HepG2 (cell line): ENCODE measurements at regions not wholly inside any gene's neighbourhood (a gene's known extent, or its start where the extent isn't known, plus 50 kb on each side); places are given as distances from the start of the nearest gene placed in this dataset.

Source experiments
- ATAC-seq: fragments of 200-7000 bp; cut with Tn5 transposase; 3 replicates; pipeline ENCODE4 v1.9.1; 2020; ENCODE audit warnings: mild to moderate bottlenecking, moderate library complexity
- BruUV-seq: library from RNA; stranded (reverse); fragments of 400-500 nt; replicated peaks from 2 replicates; lab custom pipeline; 2021; lab: Mats Ljungman, UMichigan
- CTCF ChIA-PET: fragments of 300-600 bp; formaldehyde crosslinking; extraction: SDS; loops from one replicate; lab custom pipeline; 2021; ENCODE audit warnings: low total read pairs, inconsistent platforms, low intra/inter-chr PET ratio; lab: Yijun Ruan, JAX
- POLR2A ChIA-PET: fragments of 350-600 bp; sonication (Branson Sonifier 250); formaldehyde crosslinking; loops from one replicate; lab custom pipeline; 2020; ENCODE audit warnings: antibody characterized with exemption, inconsistent platforms; lab: Yijun Ruan, JAX
- DNase-seq: peaks from one replicate; pipeline ENCODE4 v3.0.0-alpha.2; 2015; ENCODE audit warnings: low spot score
- FAIRE-seq: peaks from 3 replicates; lab custom pipeline; 2011; peaks lifted over from hg19 to GRCh38; lab: Jason Lieb, UNC
- H2AFZ ChIP-seq: one replicate; pipeline ENCODE4 v1.6.1; 2011; ENCODE audit warnings: low read length, inconsistent platforms
- H3K27ac ChIP-seq: fragments of 300-600 bp; 3 replicates; pipeline ENCODE4 v1.8.0; 2011; ENCODE audit warnings: mixed run types, mild to moderate bottlenecking, mixed read lengths, low read length, inconsistent platforms; ENCODE audit not compliant: insufficient read depth; ENCODE audit errors: extremely low read length
- H3K27me3 ChIP-seq, 2 experiments: fragments of 200-600 bp in 1 of 2; 2 replicates in 1 of 2; 3 replicates in 1 of 2; pipeline versions ENCODE4 v1.6.0 to v1.8.0; 2011; ENCODE audit warnings: low read length in 2 of 2, mild to moderate bottlenecking in 2 of 2, moderate library complexity in 2 of 2, inconsistent platforms in 1 of 2; ENCODE audit not compliant: insufficient read depth in 2 of 2, control insufficient read depth in 1 of 2
- H3K36me3 ChIP-seq, 2 experiments: fragments of 200-600 bp in 1 of 2; replicated peaks in 1 of 2; 2 replicates in 1 of 2; 3 replicates in 1 of 2; pipeline versions ENCODE4 v1.5.1 to v1.8.0; 2011; ENCODE audit warnings: low read length in 2 of 2, inconsistent platforms in 1 of 2; ENCODE audit not compliant: insufficient read depth in 2 of 2, control insufficient read depth in 1 of 2
- H3K4me1 ChIP-seq: 2 replicates; pipeline ENCODE4 v1.5.1; 2012; ENCODE audit warnings: low read length, inconsistent platforms; ENCODE audit not compliant: insufficient read depth
- H3K4me2 ChIP-seq: 2 replicates; pipeline ENCODE4 v1.6.0; 2011; ENCODE audit warnings: low read depth, low read length, inconsistent platforms
- H3K4me3 ChIP-seq, 3 experiments: fragments of 200-600 bp in 1 of 3; sonication (generic), shearing (Covaris generic) in 1 of 3; replicated peaks in 1 of 3; 2 replicates each; pipeline ENCODE4 v1.5.1; 2011 to 2016; ENCODE audit warnings: low read length in 3 of 3, inconsistent platforms in 2 of 3, low read depth in 2 of 3, mild to moderate bottlenecking in 2 of 3, control low read depth in 1 of 3, mixed read lengths in 1 of 3; ENCODE audit not compliant: insufficient read depth in 1 of 3
- H3K79me2 ChIP-seq: one replicate; pipeline ENCODE4 v1.6.1; 2011; ENCODE audit warnings: low read length, inconsistent platforms; ENCODE audit not compliant: insufficient read depth
- H3K9ac ChIP-seq: 2 replicates; pipeline ENCODE4 v1.6.0; 2011; ENCODE audit warnings: mild to moderate bottlenecking, low read depth, low read length, inconsistent platforms; ENCODE audit not compliant: insufficient read depth
- H3K9me3 ChIP-seq: 2 replicates; pipeline ENCODE4 v1.5.1; 2012; ENCODE audit warnings: mild to moderate bottlenecking, low read length
- H4K20me1 ChIP-seq: 2 replicates; pipeline ENCODE4 v1.6.0; 2011; ENCODE audit warnings: inconsistent platforms, mild to moderate bottlenecking, low read length, moderate library complexity; ENCODE audit not compliant: insufficient read depth
- AGO1 ChIP-seq: fragments of 200-400 bp; formaldehyde crosslinking; IDR thresholded peaks from 2 replicates; pipeline ENCODE4 v1.6.1; 2017; ENCODE audit warnings: mild to moderate bottlenecking, low read depth, low read length, moderate library complexity; ENCODE audit not compliant: poor library complexity, severe bottlenecking
- CBX2 ChIP-seq, 2 experiments: fragments of 200-600 bp in 1 of 2; sonication (generic); formaldehyde crosslinking in 1 of 2; IDR thresholded peaks; 2 replicates each; pipeline versions ENCODE4 v1.7.0 to v1.8.1; 2018 to 2022; ENCODE audit warnings: low read depth in 2 of 2, low read length in 1 of 2, mild to moderate bottlenecking in 1 of 2, missing genetic modification reagents in 1 of 2
- EED ChIP-seq: sonication (generic); formaldehyde crosslinking; IDR thresholded peaks from 2 replicates; pipeline ENCODE4 v1.5.0; 2020; ENCODE audit warnings: mild to moderate bottlenecking, missing genetic modification reagents
- HNRNPH1 ChIP-seq: fragments of 200-400 bp; formaldehyde crosslinking; optimal IDR thresholded peaks from 2 replicates; pipeline ENCODE3; 2017; ENCODE audit warnings: mild to moderate bottlenecking, low read depth, low read length
- MED1 ChIP-seq: sonication (generic); formaldehyde crosslinking; IDR thresholded peaks from 2 replicates; pipeline ENCODE4 v1.4.0; 2020; ENCODE audit warnings: missing genetic modification reagents
- SAFB2 ChIP-seq: sonication (generic); formaldehyde crosslinking; IDR thresholded peaks from 2 replicates; pipeline ENCODE4 v1.5.1; 2020; ENCODE audit warnings: missing genetic modification reagents, low read depth, mild to moderate bottlenecking, borderline replicate concordance
- XRCC5 ChIP-seq: fragments of 200-400 bp; formaldehyde crosslinking; optimal IDR thresholded peaks from 2 replicates; pipeline ENCODE3; 2017; ENCODE audit warnings: mild to moderate bottlenecking, low read length
- ZNF382 ChIP-seq: sonication (generic); formaldehyde crosslinking; IDR thresholded peaks from 2 replicates; pipeline ENCODE4 v1.5.0; 2020; ENCODE audit warnings: missing genetic modification reagents, mild to moderate bottlenecking, borderline replicate concordance
- ZNF724P ChIP-seq: sonication (generic); formaldehyde crosslinking; IDR thresholded peaks from 2 replicates; pipeline ENCODE4 v1.8.0; 2022; ENCODE audit warnings: missing genetic modification reagents, borderline replicate concordance
- WGBS: methylation state at CpG from one replicate; pipeline ENCODE4 v1.1.6; 2017; ENCODE audit warnings: low lambda C conversion rate; 5-methylcytosine and 5-hydroxymethylcytosine counted together
- in situ Hi-C: cut with HindIII; loops from 2 replicates; pipeline ENCODE4 v1.10.0; 2017; ENCODE audit warnings: low pct_unique_long_range_greater_than_20kb; ENCODE audit not compliant: extremely low pct_ligation_motif_present
- intact Hi-C: fragments of 100-400 bp; cut with micrococcal nuclease; formaldehyde crosslinking; loops from one replicate; pipeline ENCODE4 v1.10.0; 2022; ENCODE audit not compliant: unreplicated experiment
- TF ChIP-seq, protein P1 (sequence below): IDR thresholded peaks from 2 replicates; pipeline ENCODE4 v1.6.1; 2016
- TF ChIP-seq, protein P2 (sequence below): IDR thresholded peaks from 2 replicates; pipeline ENCODE4 v1.6.1; 2016; ENCODE audit warnings: control low read depth

DNA sequence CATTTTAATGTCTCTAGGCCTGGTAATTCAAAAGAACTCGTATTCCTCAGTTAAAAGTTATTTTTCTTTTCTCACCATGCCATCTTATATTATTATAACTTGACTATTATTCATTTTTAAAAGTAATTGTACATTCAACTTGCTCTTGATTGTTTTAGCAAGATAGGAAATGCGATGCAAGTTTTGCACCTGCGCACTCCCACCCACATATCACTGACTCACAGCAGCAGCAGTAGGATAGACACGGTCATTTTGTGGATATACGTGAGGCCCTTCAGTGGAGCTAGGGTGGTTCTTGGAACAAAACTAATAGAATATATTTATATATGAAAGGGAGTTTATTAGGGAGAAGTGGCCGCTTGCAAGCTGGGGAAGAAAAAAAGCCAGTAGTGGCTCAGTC is 95.5 kb upstream of the UBE3A start:
- Histone ChIP-seq H2AFZ (no peak overlapping the region), H3K9me3 (peaks cover 5% of the 10 kb centered on the region; the same call in 1 of the 2 replicates), H3K4me2 (no peak overlapping the region), H3K79me2 (no peaks in the 10 kb centered on the region), H3K4me1 (no peaks in the 10 kb centered on the region), H3K4me3 (no peak overlapping the region), H3K9ac (no peak overlapping the region), H3K27me3 (no peaks in the 10 kb centered on the region), H3K36me3 (no peaks in the 10 kb centered on the region), H3K27ac (no peak overlapping the region), H4K20me1 (no peaks in the 10 kb centered on the region)
- no TSS peak for BruUV-seq
- no peak for FAIRE-seq
- ChIA-PET CTCF (no interaction called here), POLR2A (no interaction called here)
- intact Hi-C loops (no loop called here), in situ Hi-C loops (no loop called here)
- no peak for ATAC-seq
- WGBS, result 54% methylated on average over 6 of the region's 6 CpGs
- TF ChIP-seq AGO1 (no peak), HNRNPH1 (no peak), CBX2 (IDR thresholded peaks at IDR 0.05; ENCODE audit: low read depth, low read length) (no peak), CBX2 (CRISPR knock-in tag; IDR thresholded peaks at IDR 0.05; ENCODE audit: low read depth) (no peak), ZNF382 (CRISPR knock-in tag) (no peak), EED (CRISPR knock-in tag) (no peak), ZNF724P (CRISPR knock-in tag) (no peak), MED1 (CRISPR knock-in tag) (no peak), XRCC5 (no peak), SAFB2 (CRISPR knock-in tag) (no peak)
- TF ChIP-seq, protein P1, sequence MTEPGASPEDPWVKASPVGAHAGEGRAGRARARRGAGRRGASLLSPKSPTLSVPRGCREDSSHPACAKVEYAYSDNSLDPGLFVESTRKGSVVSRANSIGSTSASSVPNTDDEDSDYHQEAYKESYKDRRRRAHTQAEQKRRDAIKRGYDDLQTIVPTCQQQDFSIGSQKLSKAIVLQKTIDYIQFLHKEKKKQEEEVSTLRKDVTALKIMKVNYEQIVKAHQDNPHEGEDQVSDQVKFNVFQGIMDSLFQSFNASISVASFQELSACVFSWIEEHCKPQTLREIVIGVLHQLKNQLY (CRISPR knock-in tag), result no peak
- TF ChIP-seq, protein P2, sequence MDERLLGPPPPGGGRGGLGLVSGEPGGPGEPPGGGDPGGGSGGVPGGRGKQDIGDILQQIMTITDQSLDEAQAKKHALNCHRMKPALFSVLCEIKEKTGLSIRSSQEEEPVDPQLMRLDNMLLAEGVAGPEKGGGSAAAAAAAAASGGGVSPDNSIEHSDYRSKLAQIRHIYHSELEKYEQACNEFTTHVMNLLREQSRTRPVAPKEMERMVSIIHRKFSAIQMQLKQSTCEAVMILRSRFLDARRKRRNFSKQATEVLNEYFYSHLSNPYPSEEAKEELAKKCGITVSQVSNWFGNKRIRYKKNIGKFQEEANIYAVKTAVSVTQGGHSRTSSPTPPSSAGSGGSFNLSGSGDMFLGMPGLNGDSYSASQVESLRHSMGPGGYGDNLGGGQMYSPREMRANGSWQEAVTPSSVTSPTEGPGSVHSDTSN (CRISPR knock-in tag), result no peak
- no peak for DNase-seq
